ENCODE measurements at regions not wholly inside any gene's neighbourhood (a gene's known extent, or its start where the extent isn't known, plus 50 kb on each side); places are given as distances from the start of the nearest gene placed in this dataset.

GRCh38 chr1:38625939-38626338 lies 233.6 kb downstream of the RRAGC start:
- no peak overlapping the region for H2AFZ ChIP-seq (ENCODE audit: low read depth, low read length, poor library complexity, severe bottlenecking)
- no peak overlapping the region for H3K9ac ChIP-seq (ENCODE audit: low read length)
- no peaks in the 10 kb centered on the region for H3K9me2 ChIP-seq (ENCODE audit: insufficient read depth)
- H3K4me1 ChIP-seq (ENCODE audit: control insufficient read depth in 1 of 2, insufficient read depth in 2 of 2, low read length in 2 of 2), result no peaks in the 10 kb centered on the region
- H3K27ac ChIP-seq (ENCODE audit: low read depth, low read length), result no peak overlapping the region
- intact Hi-C loops (cut with micrococcal nuclease), result no loop called here
- DNase-seq (ENCODE audit: low read depth, low spot score) (no peak), ATAC-seq (no peak)
- no peak overlapping the region for H3K4me3 ChIP-seq (replicated peaks in 1 of 2; ENCODE audit: low read depth in 1 of 2, low read length in 2 of 2)
- ChIA-PET POLR2A (no interaction called here), RAD21 (ENCODE audit: low non-redundant PET in 1 of 2, low total read pairs in 2 of 2, uncharacterized antibody in 2 of 2, unreplicated experiment in 2 of 2) (no interaction called here), CTCF (no interaction called here)
- no peaks in the 10 kb centered on the region for H3K79me2 ChIP-seq (ENCODE audit: insufficient read depth, low read length)
- no TSS peak for BruUV-seq (replicated peaks)
- no peaks in the 10 kb centered on the region for H3K36me3 ChIP-seq (ENCODE audit: control insufficient read depth in 1 of 2, insufficient read depth in 2 of 2, low read length in 2 of 2)
- H3K4me2 ChIP-seq (ENCODE audit: low read length), result no peak overlapping the region
- H4K20me1 ChIP-seq (ENCODE audit: insufficient read depth), result no peaks in the 10 kb centered on the region
- H3K9me3 ChIP-seq (ENCODE audit: control insufficient read depth in 1 of 2, insufficient read depth in 1 of 2, low read depth in 1 of 2, low read length in 2 of 2), result no peaks in the 10 kb centered on the region
- TF ChIP-seq ELF1 (IDR thresholded peaks at IDR 0.05; ENCODE audit: borderline replicate concordance, low read depth), result no peak
- TF ChIP-seq MAX (IDR thresholded peaks at IDR 0.05), result no peak
- no peak for TF ChIP-seq EGR1 (IDR thresholded peaks at IDR 0.05; ENCODE audit: low read depth)
- no peak for TF ChIP-seq TCF7L2 (IDR thresholded peaks at IDR 0.05; ENCODE audit: borderline replicate concordance, extremely low read depth, insufficient read depth, insufficient read length)
- TF ChIP-seq POLR2A (IDR thresholded peaks at IDR 0.05; ENCODE audit: borderline replicate concordance, extremely low read depth, insufficient read depth, insufficient read length), result no peak
- no peak for TF ChIP-seq POLR2AphosphoS5 (IDR thresholded peaks at IDR 0.05; ENCODE audit: low read depth, low read length)
- no peak for TF ChIP-seq YY1 (IDR thresholded peaks at IDR 0.05; ENCODE audit: extremely low read depth, insufficient replicate concordance, low read depth, low read length)
- TF ChIP-seq ZBTB33 (IDR thresholded peaks at IDR 0.05; ENCODE audit: extremely low read depth, insufficient replicate concordance, low read length), result no peak
- TF ChIP-seq ATF3 (IDR thresholded peaks at IDR 0.05), result no peak
- peaks cover 3% of the 10 kb centered on the region; the same call in 1 of the 2 replicates for H3K27me3 ChIP-seq (ENCODE audit: insufficient read depth, low read length)
